ENCODE measurements at regions not wholly inside any gene's neighbourhood (a gene's known extent, or its start where the extent isn't known, plus 50 kb on each side); places are given as distances from the start of the nearest gene placed in this dataset.

DNA sequence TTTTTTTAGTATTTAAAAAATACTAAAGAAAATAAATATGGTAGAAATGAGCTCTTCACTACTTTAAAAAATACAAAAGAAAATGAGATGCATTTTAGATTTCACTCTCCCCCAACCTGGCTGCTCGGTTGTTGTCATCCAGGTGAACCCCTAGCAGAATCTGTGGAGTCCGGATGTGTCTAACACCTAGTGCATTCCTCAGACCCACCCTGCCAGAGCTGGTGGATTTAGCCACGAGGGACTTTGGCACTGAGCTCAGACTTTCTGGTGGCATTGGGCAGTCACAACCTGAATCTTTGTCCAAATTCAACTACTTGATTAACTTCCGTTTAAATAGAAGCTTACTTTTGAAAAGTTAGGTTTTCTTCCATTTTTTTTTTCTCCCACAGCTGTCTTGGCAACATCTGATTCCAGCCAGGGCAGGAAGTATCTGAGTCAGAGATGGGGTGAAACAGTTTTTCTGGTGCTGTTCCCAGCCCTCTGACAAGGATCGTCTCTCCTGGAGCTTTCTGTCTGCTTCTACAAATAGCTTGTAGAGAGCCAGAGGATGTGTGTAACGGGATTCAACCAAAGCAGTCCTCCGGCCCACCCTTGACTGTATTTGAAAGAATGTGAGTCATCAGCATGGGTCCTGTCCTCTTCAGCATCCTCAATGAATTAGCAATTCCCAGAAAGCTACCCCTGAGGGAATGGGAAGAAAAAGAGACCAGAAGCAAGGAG is 301.8 kb upstream of the MCTP2 start:
- TF ChIP-seq, protein P1, sequence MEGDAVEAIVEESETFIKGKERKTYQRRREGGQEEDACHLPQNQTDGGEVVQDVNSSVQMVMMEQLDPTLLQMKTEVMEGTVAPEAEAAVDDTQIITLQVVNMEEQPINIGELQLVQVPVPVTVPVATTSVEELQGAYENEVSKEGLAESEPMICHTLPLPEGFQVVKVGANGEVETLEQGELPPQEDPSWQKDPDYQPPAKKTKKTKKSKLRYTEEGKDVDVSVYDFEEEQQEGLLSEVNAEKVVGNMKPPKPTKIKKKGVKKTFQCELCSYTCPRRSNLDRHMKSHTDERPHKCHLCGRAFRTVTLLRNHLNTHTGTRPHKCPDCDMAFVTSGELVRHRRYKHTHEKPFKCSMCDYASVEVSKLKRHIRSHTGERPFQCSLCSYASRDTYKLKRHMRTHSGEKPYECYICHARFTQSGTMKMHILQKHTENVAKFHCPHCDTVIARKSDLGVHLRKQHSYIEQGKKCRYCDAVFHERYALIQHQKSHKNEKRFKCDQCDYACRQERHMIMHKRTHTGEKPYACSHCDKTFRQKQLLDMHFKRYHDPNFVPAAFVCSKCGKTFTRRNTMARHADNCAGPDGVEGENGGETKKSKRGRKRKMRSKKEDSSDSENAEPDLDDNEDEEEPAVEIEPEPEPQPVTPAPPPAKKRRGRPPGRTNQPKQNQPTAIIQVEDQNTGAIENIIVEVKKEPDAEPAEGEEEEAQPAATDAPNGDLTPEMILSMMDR (IDR thresholded peaks at IDR 0.05), result no peak
- TF ChIP-seq EP300 (IDR thresholded peaks at IDR 0.05; ENCODE audit: low read depth), result no peak
